HEK293 (cell line): ENCODE measurements at regions not wholly inside any gene's neighbourhood (a gene's known extent, or its start where the extent isn't known, plus 50 kb on each side); places are given as distances from the start of the nearest gene placed in this dataset.

ENCODE experiments used
- CTCF ChIA-PET: fragments of 350-600 bp; formaldehyde crosslinking; extraction: SDS; loops from one replicate; lab custom pipeline; 2021; ENCODE audit warnings: antibody characterized with exemption; lab: Yijun Ruan, JAX
- POLR2A ChIA-PET: fragments of 300-600 bp; formaldehyde crosslinking; extraction: SDS; loops from one replicate; lab custom pipeline; 2020; ENCODE audit warnings: antibody characterized with exemption, inconsistent platforms; lab: Yijun Ruan, JAX
- H3K27ac ChIP-seq: fragments of 200-500 bp; sonication (Bioruptor generic); 2 replicates; pipeline ENCODE4 v1.5.1; 2014; ENCODE audit warnings: low read depth, low read length, control low read depth, inconsistent platforms; ENCODE audit errors: extremely low read depth
- H3K36me3 ChIP-seq, 2 experiments: fragments of 200-500 bp in 1 of 2; sonication (Bioruptor generic) in 1 of 2; 1 replicate in 1 of 2; 2 replicates in 1 of 2; pipeline ENCODE4 v1.5.1; 2014 to 2017; ENCODE audit warnings: inconsistent platforms in 2 of 2, low read length in 2 of 2; ENCODE audit not compliant: control insufficient read depth in 2 of 2, insufficient read depth in 1 of 2
- H3K4me1 ChIP-seq: fragments of 200-500 bp; sonication (Bioruptor generic); 2 replicates; pipeline ENCODE4 v1.5.1; 2014; ENCODE audit warnings: mild to moderate bottlenecking, low read length, inconsistent platforms; ENCODE audit not compliant: control insufficient read depth, insufficient read depth
- H3K4me3 ChIP-seq: 2 replicates; pipeline ENCODE4 v1.5.1; 2011; ENCODE audit warnings: low read depth, mild to moderate bottlenecking, control low read depth, low read length, moderate library complexity
- H3K9me3 ChIP-seq: fragments of 200-500 bp; sonication (Bioruptor generic); 2 replicates; pipeline ENCODE4 v1.5.1; 2014; ENCODE audit warnings: low read depth, low read length, inconsistent platforms; ENCODE audit not compliant: control insufficient read depth, insufficient read depth
- ZFP41 ChIP-seq: fragments of 450-650 bp; formaldehyde crosslinking; IDR thresholded peaks from 2 replicates; pipeline ENCODE4 v1.5.1; 2016; ENCODE audit warnings: missing biosample characterization, missing genetic modification characterization, borderline replicate concordance
- ZIC2 ChIP-seq: fragments of 450-650 bp; formaldehyde crosslinking; IDR thresholded peaks from 2 replicates; pipeline ENCODE4 v1.5.1; 2016; ENCODE audit warnings: missing biosample characterization, missing genetic modification characterization
- ZNF175 ChIP-seq: fragments of 450-650 bp; formaldehyde crosslinking; IDR thresholded peaks from 2 replicates; pipeline ENCODE4 v1.5.1; 2016; ENCODE audit warnings: missing biosample characterization, missing genetic modification characterization
- ZNF211 ChIP-seq: fragments of 450-650 bp; formaldehyde crosslinking; IDR thresholded peaks from 2 replicates; pipeline ENCODE4 v1.5.1; 2016; ENCODE audit warnings: low read depth, missing biosample characterization, missing genetic modification characterization
- ZNF341 ChIP-seq: fragments of 450-650 bp; formaldehyde crosslinking; IDR thresholded peaks from 2 replicates; pipeline ENCODE4; 2016; ENCODE audit warnings: low read depth, missing biosample characterization, missing genetic modification characterization
- ZNF433 ChIP-seq: fragments of 450-650 bp; formaldehyde crosslinking; IDR thresholded peaks from 2 replicates; pipeline ENCODE4 v1.5.1; 2016; ENCODE audit warnings: missing biosample characterization, missing genetic modification characterization, low read depth
- ZNF555 ChIP-seq: fragments of 450-650 bp; formaldehyde crosslinking; conservative IDR thresholded peaks from 2 replicates; pipeline ENCODE4 v1.5.1; 2017; ENCODE audit warnings: missing biosample characterization, mild to moderate bottlenecking, missing genetic modification characterization, inconsistent platforms
- ZNF561 ChIP-seq: fragments of 450-650 bp; IDR thresholded peaks from 2 replicates; pipeline ENCODE4 v1.5.1; 2018; ENCODE audit warnings: missing biosample characterization, missing genetic modification characterization, borderline replicate concordance
- ZNF629 ChIP-seq: fragments of 450-650 bp; formaldehyde crosslinking; IDR thresholded peaks from 2 replicates; pipeline ENCODE4 v1.5.1; 2017; ENCODE audit warnings: missing biosample characterization, missing genetic modification characterization
- ZNF777 ChIP-seq: fragments of 450-650 bp; formaldehyde crosslinking; IDR thresholded peaks from 2 replicates; pipeline ENCODE4 v1.5.1; 2017; ENCODE audit warnings: missing biosample characterization, missing genetic modification characterization, borderline replicate concordance
- ZNF792 ChIP-seq: fragments of 450-650 bp; formaldehyde crosslinking; IDR thresholded peaks from 2 replicates; pipeline ENCODE4 v1.5.1; 2016; ENCODE audit warnings: missing biosample characterization, missing genetic modification characterization
- ZNF837 ChIP-seq: fragments of 450-650 bp; formaldehyde crosslinking; IDR thresholded peaks from 2 replicates; pipeline ENCODE4 v1.5.1; 2016; ENCODE audit warnings: missing biosample characterization, missing genetic modification characterization
- ZNF843 ChIP-seq: fragments of 450-650 bp; formaldehyde crosslinking; IDR thresholded peaks from 2 replicates; pipeline ENCODE4 v1.5.1; 2016; ENCODE audit warnings: missing biosample characterization, missing genetic modification characterization
- TF ChIP-seq, protein P1 (sequence below): fragments of 450-650 bp; formaldehyde crosslinking; IDR thresholded peaks from 2 replicates; pipeline ENCODE4 v1.5.1; 2016; ENCODE audit warnings: missing biosample characterization, missing genetic modification characterization
- TF ChIP-seq, protein P2 (sequence below): fragments of 450-650 bp; formaldehyde crosslinking; IDR thresholded peaks from 2 replicates; pipeline ENCODE4 v1.5.1; 2016; ENCODE audit warnings: missing biosample characterization, missing genetic modification characterization
- TF ChIP-seq, protein P3 (sequence below): fragments of 450-650 bp; formaldehyde crosslinking; IDR thresholded peaks from 2 replicates; pipeline ENCODE4 v1.5.1; 2016; ENCODE audit warnings: missing biosample characterization, missing genetic modification characterization
- TF ChIP-seq, protein P4 (sequence below): fragments of 450-650 bp; formaldehyde crosslinking; IDR thresholded peaks from 2 replicates; pipeline ENCODE4 v1.5.0; 2017; ENCODE audit warnings: missing biosample characterization, missing genetic modification characterization, borderline replicate concordance
- TF ChIP-seq, protein P5 (sequence below): fragments of 450-650 bp; formaldehyde crosslinking; IDR thresholded peaks from 2 replicates; pipeline ENCODE4 v1.5.1; 2016; ENCODE audit warnings: missing biosample characterization, missing genetic modification characterization
- TF ChIP-seq, protein P6 (sequence below): fragments of 450-650 bp; formaldehyde crosslinking; IDR thresholded peaks from 2 replicates; pipeline ENCODE4 v1.5.1; 2016; ENCODE audit warnings: missing biosample characterization, missing genetic modification characterization, low read depth

DNA sequence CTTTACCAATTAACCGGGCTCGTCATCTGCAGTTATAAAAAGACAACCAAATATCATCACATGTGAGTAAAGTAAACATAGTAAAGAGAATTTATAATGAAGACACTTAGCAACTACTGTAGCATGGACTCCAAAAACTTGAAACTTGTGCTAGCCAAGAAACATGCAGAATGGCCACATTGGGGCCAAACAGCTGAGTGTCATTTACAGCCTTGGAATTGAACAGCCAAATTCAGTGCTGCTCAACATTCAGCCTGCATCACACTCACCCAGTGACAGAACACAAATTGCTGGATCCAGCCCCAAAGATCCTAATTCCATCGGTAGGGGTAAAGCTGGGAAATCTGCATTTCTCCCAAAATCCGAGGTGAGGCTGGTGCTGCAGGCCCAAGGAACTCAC is 224.8 kb upstream of the GYPC start:
- TF ChIP-seq, protein P1, sequence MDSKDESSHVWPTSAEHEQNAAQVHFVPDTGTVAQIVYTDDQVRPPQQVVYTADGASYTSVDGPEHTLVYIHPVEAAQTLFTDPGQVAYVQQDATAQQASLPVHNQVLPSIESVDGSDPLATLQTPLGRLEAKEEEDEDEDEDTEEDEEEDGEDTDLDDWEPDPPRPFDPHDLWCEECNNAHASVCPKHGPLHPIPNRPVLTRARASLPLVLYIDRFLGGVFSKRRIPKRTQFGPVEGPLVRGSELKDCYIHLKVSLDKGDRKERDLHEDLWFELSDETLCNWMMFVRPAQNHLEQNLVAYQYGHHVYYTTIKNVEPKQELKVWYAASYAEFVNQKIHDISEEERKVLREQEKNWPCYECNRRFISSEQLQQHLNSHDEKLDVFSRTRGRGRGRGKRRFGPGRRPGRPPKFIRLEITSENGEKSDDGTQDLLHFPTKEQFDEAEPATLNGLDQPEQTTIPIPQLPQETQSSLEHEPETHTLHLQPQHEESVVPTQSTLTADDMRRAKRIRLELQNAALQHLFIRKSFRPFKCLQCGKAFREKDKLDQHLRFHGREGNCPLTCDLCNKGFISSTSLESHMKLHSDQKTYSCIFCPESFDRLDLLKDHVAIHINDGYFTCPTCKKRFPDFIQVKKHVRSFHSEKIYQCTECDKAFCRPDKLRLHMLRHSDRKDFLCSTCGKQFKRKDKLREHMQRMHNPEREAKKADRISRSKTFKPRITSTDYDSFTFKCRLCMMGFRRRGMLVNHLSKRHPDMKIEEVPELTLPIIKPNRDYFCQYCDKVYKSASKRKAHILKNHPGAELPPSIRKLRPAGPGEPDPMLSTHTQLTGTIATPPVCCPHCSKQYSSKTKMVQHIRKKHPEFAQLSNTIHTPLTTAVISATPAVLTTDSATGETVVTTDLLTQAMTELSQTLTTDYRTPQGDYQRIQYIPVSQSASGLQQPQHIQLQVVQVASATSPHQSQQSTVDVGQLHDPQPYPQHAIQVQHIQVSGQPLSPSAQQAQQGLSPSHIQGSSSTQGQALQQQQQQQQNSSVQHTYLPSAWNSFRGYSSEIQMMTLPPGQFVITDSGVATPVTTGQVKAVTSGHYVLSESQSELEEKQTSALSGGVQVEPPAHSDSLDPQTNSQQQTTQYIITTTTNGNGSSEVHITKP = no peak
- TF ChIP-seq, protein P2, sequence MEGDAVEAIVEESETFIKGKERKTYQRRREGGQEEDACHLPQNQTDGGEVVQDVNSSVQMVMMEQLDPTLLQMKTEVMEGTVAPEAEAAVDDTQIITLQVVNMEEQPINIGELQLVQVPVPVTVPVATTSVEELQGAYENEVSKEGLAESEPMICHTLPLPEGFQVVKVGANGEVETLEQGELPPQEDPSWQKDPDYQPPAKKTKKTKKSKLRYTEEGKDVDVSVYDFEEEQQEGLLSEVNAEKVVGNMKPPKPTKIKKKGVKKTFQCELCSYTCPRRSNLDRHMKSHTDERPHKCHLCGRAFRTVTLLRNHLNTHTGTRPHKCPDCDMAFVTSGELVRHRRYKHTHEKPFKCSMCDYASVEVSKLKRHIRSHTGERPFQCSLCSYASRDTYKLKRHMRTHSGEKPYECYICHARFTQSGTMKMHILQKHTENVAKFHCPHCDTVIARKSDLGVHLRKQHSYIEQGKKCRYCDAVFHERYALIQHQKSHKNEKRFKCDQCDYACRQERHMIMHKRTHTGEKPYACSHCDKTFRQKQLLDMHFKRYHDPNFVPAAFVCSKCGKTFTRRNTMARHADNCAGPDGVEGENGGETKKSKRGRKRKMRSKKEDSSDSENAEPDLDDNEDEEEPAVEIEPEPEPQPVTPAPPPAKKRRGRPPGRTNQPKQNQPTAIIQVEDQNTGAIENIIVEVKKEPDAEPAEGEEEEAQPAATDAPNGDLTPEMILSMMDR (tag by site-specific recombination) = no peak
- TF ChIP-seq ZFP41 (no peak), ZNF555 (tag by site-specific recombination) (no peak), ZNF433 (tag by site-specific recombination) (no peak), ZNF561 (tag by site-specific recombination) (no peak), ZNF175 (tag by site-specific recombination) (no peak), ZNF211 (no peak), ZNF843 (tag by site-specific recombination) (no peak), ZIC2 (tag by site-specific recombination) (no peak), ZNF777 (tag by site-specific recombination) (no peak), ZNF629 (no peak), ZNF341 (tag by site-specific recombination) (no peak), ZNF792 (tag by site-specific recombination) (no peak), ZNF837 (tag by site-specific recombination) (no peak)
- TF ChIP-seq, protein P3, sequence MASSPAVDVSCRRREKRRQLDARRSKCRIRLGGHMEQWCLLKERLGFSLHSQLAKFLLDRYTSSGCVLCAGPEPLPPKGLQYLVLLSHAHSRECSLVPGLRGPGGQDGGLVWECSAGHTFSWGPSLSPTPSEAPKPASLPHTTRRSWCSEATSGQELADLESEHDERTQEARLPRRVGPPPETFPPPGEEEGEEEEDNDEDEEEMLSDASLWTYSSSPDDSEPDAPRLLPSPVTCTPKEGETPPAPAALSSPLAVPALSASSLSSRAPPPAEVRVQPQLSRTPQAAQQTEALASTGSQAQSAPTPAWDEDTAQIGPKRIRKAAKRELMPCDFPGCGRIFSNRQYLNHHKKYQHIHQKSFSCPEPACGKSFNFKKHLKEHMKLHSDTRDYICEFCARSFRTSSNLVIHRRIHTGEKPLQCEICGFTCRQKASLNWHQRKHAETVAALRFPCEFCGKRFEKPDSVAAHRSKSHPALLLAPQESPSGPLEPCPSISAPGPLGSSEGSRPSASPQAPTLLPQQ (tag by site-specific recombination) = no peak
- TF ChIP-seq, protein P4, sequence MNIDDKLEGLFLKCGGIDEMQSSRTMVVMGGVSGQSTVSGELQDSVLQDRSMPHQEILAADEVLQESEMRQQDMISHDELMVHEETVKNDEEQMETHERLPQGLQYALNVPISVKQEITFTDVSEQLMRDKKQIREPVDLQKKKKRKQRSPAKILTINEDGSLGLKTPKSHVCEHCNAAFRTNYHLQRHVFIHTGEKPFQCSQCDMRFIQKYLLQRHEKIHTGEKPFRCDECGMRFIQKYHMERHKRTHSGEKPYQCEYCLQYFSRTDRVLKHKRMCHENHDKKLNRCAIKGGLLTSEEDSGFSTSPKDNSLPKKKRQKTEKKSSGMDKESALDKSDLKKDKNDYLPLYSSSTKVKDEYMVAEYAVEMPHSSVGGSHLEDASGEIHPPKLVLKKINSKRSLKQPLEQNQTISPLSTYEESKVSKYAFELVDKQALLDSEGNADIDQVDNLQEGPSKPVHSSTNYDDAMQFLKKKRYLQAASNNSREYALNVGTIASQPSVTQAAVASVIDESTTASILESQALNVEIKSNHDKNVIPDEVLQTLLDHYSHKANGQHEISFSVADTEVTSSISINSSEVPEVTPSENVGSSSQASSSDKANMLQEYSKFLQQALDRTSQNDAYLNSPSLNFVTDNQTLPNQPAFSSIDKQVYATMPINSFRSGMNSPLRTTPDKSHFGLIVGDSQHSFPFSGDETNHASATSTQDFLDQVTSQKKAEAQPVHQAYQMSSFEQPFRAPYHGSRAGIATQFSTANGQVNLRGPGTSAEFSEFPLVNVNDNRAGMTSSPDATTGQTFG (tag by site-specific recombination) = no peak
- TF ChIP-seq, protein P5, sequence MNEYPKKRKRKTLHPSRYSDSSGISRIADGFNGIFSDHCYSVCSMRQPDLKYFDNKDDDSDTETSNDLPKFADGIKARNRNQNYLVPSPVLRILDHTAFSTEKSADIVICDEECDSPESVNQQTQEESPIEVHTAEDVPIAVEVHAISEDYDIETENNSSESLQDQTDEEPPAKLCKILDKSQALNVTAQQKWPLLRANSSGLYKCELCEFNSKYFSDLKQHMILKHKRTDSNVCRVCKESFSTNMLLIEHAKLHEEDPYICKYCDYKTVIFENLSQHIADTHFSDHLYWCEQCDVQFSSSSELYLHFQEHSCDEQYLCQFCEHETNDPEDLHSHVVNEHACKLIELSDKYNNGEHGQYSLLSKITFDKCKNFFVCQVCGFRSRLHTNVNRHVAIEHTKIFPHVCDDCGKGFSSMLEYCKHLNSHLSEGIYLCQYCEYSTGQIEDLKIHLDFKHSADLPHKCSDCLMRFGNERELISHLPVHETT (tag by site-specific recombination) = no peak
- TF ChIP-seq, protein P6, sequence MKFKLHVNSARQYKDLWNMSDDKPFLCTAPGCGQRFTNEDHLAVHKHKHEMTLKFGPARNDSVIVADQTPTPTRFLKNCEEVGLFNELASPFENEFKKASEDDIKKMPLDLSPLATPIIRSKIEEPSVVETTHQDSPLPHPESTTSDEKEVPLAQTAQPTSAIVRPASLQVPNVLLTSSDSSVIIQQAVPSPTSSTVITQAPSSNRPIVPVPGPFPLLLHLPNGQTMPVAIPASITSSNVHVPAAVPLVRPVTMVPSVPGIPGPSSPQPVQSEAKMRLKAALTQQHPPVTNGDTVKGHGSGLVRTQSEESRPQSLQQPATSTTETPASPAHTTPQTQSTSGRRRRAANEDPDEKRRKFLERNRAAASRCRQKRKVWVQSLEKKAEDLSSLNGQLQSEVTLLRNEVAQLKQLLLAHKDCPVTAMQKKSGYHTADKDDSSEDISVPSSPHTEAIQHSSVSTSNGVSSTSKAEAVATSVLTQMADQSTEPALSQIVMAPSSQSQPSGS = no peak
- POLR2A ChIA-PET = no interaction called here
- Histone ChIP-seq H3K36me3 (no peaks in the 10 kb centered on the region), H3K4me1 (no peaks in the 10 kb centered on the region), H3K9me3 (no peaks in the 10 kb centered on the region), H3K27ac (no peak overlapping the region), H3K4me3 (no peak overlapping the region)
- CTCF ChIA-PET = interaction anchor here (0.7 kb wide), 1 partner anchor 45 kb away, joined by 3 read pairs; no protein-coding TSS in a partner anchor
